ENCODE measurements at regions not wholly inside any gene's neighbourhood (a gene's known extent, or its start where the extent isn't known, plus 50 kb on each side); places are given as distances from the start of the nearest gene placed in this dataset.

- no peak for TF ChIP-seq CTCF (IDR thresholded peaks at IDR 0.05; ENCODE audit: extremely low read depth, missing control alignments)
- no peak for DNase-seq (ENCODE audit: low spot score)
These were observed 253.6 kb upstream of the MKLN1 start for GRCh38 chr7:131074043-131074442.

GRCh38 chr7:131074585-131074984, 253.1 kb upstream of the MKLN1 start:
- no peak for DNase-seq (ENCODE audit: low spot score)
- no peak for TF ChIP-seq CTCF (IDR thresholded peaks at IDR 0.05; ENCODE audit: extremely low read depth, missing control alignments)

- no peak for TF ChIP-seq CTCF (IDR thresholded peaks at IDR 0.05; ENCODE audit: extremely low read depth, missing control alignments)
- DNase-seq (ENCODE audit: low spot score) = no peak
These were observed 252.3 kb upstream of the MKLN1 start for GRCh38 chr7:131075406-131075805.

GRCh38 chr7:131076032-131076431, 251.6 kb upstream of the MKLN1 start:
- no peak for TF ChIP-seq CTCF (IDR thresholded peaks at IDR 0.05; ENCODE audit: extremely low read depth, missing control alignments)
- no peak for DNase-seq (ENCODE audit: low spot score)

- DNase-seq (ENCODE audit: low spot score) = no peak
These were observed 250.9 kb upstream of the MKLN1 start for GRCh38 chr7:131076711-131077181.

GRCh38 chr7:131077735-131078134, 249.9 kb upstream of the MKLN1 start:
- TF ChIP-seq CTCF (IDR thresholded peaks at IDR 0.05; ENCODE audit: extremely low read depth, missing control alignments) = no peak
- DNase-seq (ENCODE audit: low spot score) = no peak

More at GRCh38 chr7:131076711-131077181, 250.9 kb upstream of the MKLN1 start:
- TF ChIP-seq CTCF (IDR thresholded peaks at IDR 0.05; ENCODE audit: extremely low read depth, missing control alignments) = no peak

- TF ChIP-seq CTCF (IDR thresholded peaks at IDR 0.05; ENCODE audit: extremely low read depth, missing control alignments) = no peak
These were observed 246.9 kb upstream of the MKLN1 start for GRCh38 chr7:131080754-131081153.

More at GRCh38 chr7:131080754-131081153, 246.9 kb upstream of the MKLN1 start:
- no peak for DNase-seq (ENCODE audit: low spot score)

Data from GM20000 (cell line).